ENCODE measurements at regions not wholly inside any gene's neighbourhood (a gene's known extent, or its start where the extent isn't known, plus 50 kb on each side); places are given as distances from the start of the nearest gene placed in this dataset.
"Not testable (repeated sequence)": the region's sequence is repeated elsewhere in the genome, so short reads cannot be mapped to it uniquely, and the experiment has no call there.

GRCh38 chr10:126722726-126723125 lies 52.2 kb upstream of the C10orf90 start:
- DNase-seq, result no peak

GRCh38 chr10:126723226-126723625 lies 52.7 kb upstream of the C10orf90 start:
- DNase-seq, result no peak

GRCh38 chr10:126729314-126729870 lies 58.9 kb upstream of the C10orf90 start:
- DNase-seq, result no peak

GRCh38 chr10:126730856-126731609 lies 60.5 kb upstream of the C10orf90 start:
- no peak for DNase-seq

GRCh38 chr10:126731610-126731990 lies 61.1 kb upstream of the C10orf90 start:
- DNase-seq, result no peak

GRCh38 chr10:126732308-126732707 lies 61.8 kb upstream of the C10orf90 start:
- DNase-seq, result no peak

GRCh38 chr10:126732868-126733267 lies 62.4 kb upstream of the C10orf90 start:
- no peak for DNase-seq

GRCh38 chr10:126734015-126734414 lies 63.5 kb upstream of the C10orf90 start:
- no peak for DNase-seq

- no peak for DNase-seq
These were observed 64.5 kb upstream of the C10orf90 start for GRCh38 chr10:126734967-126735366.

- no peak for DNase-seq
These were observed 65.6 kb upstream of the C10orf90 start for GRCh38 chr10:126736142-126736541.

- DNase-seq, result no peak
These were observed 66.2 kb upstream of the C10orf90 start for GRCh38 chr10:126736727-126737126.

- no peak for DNase-seq
These were observed 67.5 kb upstream of the C10orf90 start for GRCh38 chr10:126738001-126738400.

GRCh38 chr10:126744571-126744970 lies 74.1 kb upstream of the C10orf90 start:
- no peak for DNase-seq

GRCh38 chr10:126749015-126749655 lies 78.6 kb upstream of the C10orf90 start:
- peak; percentile 44 for DNase-seq

- DNase-seq, result no peak
These were observed 84.5 kb upstream of the C10orf90 start for GRCh38 chr10:126754966-126755365.

GRCh38 chr10:126758867-126759266 lies 88.4 kb upstream of the C10orf90 start:
- DNase-seq, result no peak

- DNase-seq, result no peak
These were observed 89.0 kb upstream of the C10orf90 start for GRCh38 chr10:126759531-126759930.

GRCh38 chr10:126766646-126767045 lies 96.2 kb upstream of the C10orf90 start:
- DNase-seq, result not testable (repeated sequence)

GRCh38 chr10:126770809-126771208 lies 100.3 kb upstream of the C10orf90 start:
- no peak for DNase-seq

- no peak for DNase-seq
These were observed 105.7 kb upstream of the C10orf90 start for GRCh38 chr10:126776168-126776567.

GRCh38 chr10:126777714-126778113 lies 107.2 kb upstream of the C10orf90 start:
- DNase-seq, result no peak

GRCh38 chr10:126781450-126782216 lies 111.1 kb upstream of the C10orf90 start:
- DNase-seq, result no peak

- DNase-seq, result no peak
These were observed 113.5 kb upstream of the C10orf90 start for GRCh38 chr10:126783806-126784557.

Data from NCI-H69 (cell line).